SW480 (cell line): ENCODE measurements at regions not wholly inside any gene's neighbourhood (a gene's known extent, or its start where the extent isn't known, plus 50 kb on each side); places are given as distances from the start of the nearest gene placed in this dataset.
A peak's percentile ranks its signal among the peaks of the same experiment; 100 is the strongest.
"Not testable (repeated sequence)": the region's sequence is repeated elsewhere in the genome, so short reads cannot be mapped to it uniquely, and the experiment has no call there.

Experiments used
- DNase-seq: peaks from one replicate; pipeline ENCODE4 v3.0.0-alpha.2; 2016; ENCODE audit warnings: low spot score

DNA sequence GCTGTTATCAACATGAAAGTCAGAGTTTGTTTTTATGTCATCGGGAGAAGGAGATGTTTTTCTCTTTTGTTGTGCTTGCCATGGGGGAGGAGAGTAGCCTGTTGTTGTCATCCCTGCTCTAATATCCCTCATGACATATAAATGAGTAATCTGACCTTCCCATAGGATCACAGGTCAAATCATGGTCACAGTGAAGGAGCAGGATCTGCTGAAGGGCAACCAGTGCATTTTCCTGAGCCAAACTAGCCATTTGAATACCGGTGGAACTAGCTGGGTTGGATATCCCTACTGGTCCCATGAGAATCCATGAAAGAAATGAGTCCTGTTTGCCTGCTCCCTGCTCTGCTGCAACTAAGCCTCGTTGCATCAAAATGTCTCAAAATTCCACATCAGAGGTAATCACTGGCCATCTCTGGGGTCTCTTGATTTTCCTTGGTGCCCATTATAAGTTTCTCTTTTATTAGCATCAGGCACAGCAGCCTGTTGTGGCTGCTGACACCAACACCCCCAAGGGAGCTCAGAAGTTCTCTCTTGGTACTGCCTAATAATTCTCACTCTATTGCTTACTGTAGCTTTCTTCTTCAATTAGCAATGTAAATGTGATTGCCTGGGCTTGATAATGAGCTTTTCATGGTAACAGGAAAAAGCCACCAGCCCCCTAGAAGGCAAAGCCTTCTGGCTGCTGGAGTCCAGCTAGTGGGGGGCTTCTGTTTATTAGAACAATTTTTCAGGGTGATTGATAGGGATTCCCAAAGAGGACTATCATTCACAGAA is 211.4 kb upstream of the ERCC4 start:
- no peak for DNase-seq

DNA sequence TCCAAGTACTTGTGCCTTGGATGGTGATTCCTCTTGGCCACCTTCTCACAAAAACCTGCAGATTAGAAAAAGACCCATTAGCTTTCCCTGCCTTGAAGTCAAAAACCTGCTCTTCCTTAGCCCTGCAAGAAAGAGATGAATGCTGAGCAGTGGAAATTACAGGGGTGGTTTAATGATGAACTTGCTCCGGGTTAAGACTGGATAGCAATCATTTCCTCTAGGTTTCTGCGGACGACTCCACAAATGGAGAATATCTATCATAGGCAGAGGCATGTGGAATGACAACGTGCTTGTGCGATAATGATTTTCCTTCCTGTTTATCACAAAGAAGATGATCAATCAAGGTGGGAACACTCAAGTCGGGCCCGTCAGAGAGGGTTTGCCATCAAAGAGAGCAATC is 201.2 kb upstream of the ERCC4 start:
- no peak for DNase-seq

DNA sequence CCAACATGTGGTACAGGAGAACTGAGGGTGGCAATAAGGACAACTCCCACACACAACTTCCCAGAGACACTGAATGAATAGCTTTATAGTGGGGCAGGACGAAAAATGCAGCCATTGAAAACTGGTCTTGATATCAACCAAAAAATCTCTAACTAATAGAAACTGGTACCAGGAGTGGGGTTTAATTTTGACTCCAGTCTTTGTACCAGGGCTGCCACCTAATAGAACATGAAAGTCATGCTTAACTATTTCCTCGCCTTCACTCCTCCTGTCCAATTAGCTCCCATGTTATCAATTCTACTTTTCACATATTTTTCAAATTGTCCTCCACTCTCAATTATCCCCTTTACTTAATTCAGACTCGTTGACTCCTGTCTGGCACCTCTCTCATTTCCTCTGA is 192.0 kb upstream of the ERCC4 start:
- DNase-seq = no peak

DNA sequence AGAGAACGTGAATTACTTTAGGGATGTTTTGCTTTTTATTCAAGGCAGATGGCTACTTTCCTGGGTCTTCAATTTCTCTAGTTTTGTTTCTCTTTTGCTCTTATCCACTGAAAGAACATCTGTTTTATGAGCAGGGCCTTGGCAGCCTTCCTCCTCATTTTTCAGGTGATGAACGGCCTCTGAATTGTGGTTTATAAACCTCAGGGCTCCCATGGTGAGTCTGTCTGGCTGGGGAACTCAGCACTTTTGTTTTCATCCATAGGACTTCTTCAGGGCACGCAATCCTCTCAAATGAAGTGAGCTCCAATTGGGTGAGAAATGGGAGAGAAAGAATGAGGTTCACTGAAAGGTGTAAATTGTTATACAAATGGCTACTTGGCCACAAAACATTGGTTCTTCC is 186.4 kb upstream of the ERCC4 start:
- DNase-seq = no peak

DNA sequence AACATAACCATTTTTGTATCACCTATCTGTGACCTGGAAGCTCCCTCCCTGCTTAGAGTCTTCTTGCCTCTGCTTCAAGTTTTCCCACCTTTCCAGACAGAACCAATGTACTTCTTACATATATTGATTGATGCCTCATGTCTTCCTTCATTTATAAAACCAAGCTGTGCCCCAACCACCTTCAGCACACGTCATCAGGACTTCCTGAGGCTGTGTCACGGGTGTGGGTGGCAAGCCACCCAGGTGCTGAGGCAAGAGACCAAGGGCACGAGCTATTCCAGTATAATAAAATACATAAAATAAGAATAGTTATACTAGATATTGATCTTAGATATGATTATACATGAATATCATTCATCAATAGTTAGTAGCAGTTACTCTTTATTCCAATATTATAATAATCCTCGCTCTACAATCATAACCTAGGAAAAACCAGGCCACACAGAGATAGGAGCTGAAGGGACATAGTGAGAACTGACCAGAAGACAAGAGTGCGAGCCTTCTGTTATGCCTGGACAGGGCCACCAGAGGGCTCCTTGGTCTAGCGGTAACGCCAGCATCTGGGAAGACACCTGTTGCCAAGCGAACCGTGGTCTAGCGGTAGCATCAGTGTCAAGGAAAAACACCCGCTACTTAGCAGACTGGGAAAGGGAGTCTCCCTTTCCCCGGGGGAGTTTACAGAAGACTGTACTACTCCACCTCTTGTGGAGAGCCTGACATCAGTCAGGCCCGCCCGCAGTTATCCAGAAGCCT is 180.2 kb upstream of the ERCC4 start:
- DNase-seq = not testable (repeated sequence)

DNA sequence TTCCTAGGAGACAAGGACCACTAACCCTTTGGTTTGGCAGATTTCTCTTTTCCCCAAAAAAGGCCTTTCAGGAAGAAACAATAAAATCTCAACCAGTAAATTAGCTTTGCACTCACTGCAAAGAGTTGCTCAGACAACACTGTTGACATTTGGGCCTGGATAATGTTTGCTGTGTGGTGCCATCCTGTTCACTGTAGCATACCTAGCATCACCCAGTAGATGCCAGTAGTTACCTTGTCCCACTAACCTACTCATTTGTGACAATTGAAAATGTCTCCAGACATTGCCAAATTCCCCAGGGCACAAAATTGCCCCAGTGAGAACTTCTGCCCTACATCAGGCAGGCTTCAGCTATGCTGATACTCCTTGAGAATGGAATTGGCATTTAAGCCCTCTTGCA is 177.0 kb upstream of the ERCC4 start:
- DNase-seq = no peak

DNA sequence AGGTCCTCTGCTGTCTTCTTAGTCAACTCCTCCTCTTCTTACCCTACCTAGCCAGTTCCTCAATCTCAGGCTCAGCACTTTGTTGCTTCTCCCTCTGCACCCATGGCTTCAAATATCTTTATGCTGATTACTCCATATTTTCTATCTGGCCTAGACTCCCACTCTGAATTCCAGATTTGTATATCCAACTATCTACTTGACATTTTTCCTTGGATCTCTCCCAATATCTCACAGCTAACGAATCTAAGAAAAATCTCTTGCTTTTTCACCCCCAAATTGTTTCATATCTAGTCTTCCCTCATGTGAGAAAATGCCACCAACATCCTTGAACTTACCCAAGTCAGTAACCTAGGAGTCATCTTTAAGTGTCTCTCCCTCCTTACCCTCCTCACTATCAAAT is 176.4 kb upstream of the ERCC4 start:
- no peak for DNase-seq

DNA sequence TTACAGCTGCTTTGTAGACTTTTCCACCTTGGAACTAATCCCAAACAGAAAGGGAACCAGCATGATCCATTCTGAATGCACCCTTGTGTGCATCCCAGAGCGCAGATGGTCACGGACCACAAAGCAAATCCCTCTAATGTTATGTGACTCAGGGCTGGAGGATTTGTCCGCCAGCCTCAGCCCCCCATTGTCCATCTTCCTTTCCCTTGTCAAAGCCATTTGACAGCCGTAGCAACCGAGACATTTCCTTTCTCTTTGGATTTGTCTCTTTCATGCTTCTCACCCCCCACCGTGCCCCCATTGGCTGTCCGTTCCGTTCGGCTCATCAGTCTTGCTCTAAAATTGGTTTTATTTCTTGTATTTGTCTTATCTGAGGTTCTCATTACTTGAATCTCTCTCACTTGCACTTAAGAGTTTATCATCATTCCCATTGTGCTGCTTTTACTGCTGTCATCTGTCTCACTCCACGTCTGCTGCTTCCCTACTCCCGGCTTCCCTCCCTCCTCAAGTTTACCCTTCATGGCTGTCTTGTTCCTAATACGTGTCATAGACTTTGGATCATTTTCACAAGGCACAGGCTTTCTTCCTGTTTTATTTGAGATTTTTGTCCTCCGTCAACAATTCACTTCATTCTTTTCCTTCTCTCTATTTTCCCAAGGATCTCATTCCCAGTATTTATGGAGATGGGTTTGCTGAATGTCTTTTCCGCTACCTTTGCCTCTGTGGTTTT is 163.4 kb upstream of the ERCC4 start:
- no peak for DNase-seq

DNA sequence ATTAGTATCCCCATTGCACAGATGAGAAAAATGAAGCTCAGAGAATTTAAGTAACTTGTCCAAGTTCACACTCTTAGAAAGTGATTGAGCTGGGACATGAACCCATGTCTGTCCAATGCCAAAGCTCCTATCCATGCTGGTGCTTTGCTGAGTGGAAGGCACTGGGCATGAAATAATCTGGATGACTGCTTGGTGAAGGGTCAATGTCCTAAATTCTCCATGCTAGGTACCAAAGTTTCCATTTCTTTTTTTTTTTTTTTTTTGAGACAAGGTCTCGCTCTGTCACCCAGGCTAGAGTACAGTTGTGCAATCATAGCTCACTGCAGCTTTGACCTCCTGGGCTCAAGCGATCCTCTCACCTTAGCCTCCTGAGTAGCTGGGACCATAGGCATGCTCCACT is 153.6 kb upstream of the ERCC4 start:
- DNase-seq = no peak

DNA sequence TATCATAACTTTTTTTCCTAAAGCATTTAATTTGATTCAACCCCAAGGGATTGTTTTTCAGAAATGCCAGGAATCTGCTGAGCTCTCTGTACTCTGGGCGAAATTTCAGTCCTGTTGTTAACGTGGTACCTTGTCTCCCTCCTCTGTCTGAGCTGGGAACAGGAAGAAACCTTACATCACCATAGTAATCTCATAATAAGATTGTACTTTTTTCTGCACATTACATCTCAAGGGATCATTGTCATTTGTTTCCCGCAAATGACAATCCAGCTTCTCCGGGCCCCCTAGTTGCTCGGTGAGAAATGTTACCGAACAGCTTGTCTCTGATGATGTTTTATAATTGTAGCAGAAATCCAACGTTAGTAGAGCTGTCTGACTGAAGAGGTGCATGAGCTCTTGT is 152.7 kb upstream of the ERCC4 start:
- DNase-seq = peak; percentile 3

DNA sequence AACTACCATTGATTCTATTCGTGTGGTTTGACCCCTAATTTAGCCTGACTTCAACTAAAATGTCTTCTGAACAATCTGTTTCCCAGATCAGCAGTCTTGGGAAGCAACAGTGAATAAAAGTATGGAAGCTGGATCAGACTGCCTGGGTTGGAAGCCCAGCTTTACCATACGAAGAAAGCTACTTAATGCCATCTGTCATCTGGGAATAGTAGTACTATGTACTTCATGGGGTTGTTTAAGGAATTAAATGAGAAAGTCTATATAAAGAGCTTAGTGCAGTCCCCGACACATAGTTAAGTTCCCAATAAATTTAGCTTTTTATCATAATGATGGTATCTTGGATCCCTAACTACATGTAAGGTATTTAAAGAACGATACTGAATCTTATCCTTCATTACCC is 151.5 kb upstream of the ERCC4 start:
- DNase-seq = no peak

DNA sequence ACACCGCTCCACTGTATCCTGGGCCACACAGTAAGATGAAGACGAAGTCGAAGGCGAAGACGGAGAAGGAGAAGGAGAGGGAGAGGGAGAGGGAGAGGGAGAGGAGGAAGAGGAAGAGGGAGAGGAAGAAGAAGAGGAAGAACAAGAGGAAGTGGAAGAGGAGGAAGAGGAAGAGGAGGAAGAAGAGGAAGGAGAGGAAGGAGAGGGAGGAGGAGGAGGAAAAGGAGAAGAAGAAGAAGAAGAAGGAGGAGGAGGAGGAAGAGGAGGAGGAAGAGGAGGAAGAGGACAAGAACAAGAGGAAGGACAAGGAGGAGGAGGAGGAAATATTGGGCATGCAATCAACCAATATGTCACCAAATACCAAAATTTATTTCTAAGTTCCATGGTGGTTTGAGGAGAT is 149.5 kb upstream of the ERCC4 start:
- no peak for DNase-seq

DNA sequence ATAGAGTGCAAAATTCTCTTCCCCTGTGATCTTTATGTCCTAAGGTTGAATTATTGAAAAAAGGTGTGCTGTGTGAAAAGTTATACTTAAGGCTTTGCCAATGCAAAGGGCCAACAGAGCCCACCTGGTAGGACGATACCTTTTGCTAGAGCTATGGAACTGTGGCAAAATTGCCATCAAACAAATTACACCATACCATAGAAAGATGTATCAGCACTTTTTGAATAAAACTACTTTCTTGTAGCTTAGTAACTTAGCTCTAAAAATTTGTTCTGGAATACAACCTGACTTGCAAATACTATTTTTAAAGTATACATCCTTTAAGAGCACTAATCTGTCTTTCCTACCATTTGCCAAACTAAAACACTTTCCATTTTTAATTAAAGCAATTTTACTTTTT is 147.2 kb upstream of the ERCC4 start:
- DNase-seq = no peak

DNA sequence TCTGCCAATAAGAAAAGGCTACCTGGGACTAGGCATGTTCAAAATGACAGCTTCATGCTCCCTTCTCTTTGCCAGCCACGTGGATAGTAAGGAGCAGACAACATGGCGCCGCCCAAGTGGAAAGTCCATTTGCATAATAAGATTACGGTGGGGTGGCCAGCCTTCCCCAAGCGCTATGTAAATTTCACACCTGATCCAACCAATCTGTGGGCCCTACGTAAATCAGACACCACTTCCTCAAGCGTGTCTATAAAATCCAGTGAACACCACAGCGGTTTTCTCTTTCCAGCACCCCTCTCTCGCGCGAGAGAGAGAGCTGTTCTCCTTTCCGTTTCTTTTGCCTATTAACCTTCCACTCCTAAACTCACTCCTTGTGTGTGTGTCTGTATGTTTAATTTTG is 140.3 kb upstream of the ERCC4 start:
- no peak for DNase-seq

DNA sequence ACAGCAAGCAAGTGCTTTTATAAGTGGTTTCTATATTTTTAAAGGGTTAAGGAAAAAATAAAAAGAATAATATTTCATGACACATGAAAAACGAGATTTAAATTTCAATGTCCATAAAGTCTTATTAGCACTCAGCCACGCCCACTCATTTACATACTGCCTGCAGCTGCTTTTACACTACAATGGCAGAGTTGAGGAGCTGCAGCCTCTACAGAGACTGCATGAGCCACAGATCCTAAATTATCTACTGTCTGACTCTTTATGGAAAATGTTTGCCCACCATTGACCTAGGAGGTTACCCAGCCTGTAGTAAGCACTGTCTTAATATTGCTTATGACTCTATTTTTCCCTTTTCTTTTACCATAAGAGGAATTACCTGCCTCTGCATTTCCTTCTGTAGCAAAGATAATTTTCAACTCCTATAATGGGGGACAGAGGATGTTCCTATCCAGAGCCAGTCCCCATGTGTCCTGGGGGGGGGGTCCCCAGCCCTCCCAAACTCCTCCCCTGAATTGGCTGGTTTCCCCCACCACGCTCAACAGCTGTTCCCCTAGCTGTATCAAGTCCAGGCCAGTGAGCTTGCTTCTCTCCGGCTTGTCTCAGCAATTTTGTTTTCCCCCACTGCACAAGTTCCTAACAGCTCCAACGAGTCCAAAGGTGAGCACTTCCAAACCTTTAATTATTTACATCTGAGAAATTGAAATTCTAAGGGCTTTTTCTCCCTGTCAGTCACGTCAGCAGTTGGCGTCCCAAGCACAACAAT is 139.4 kb upstream of the ERCC4 start:
- DNase-seq = no peak

DNA sequence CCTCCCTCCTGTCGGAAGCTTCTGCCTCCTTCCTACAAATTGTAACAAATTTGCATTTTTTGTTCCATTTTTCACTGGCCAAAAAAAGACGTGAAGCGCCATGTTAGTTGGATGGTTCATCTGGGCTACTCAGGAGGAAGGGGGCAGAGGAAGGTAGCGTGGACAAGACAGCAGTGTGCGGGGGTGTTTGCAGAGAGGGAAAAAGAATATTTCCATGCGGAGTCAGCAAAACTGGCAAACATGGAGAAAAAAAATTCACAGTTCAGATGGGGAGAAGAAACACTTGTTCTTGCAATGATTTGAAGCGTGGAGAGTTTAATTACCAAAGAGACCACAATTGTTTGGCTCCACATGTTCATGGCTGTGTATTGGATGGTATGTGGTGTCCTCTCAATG is 138.8 kb upstream of the ERCC4 start:
- no peak for DNase-seq

DNA sequence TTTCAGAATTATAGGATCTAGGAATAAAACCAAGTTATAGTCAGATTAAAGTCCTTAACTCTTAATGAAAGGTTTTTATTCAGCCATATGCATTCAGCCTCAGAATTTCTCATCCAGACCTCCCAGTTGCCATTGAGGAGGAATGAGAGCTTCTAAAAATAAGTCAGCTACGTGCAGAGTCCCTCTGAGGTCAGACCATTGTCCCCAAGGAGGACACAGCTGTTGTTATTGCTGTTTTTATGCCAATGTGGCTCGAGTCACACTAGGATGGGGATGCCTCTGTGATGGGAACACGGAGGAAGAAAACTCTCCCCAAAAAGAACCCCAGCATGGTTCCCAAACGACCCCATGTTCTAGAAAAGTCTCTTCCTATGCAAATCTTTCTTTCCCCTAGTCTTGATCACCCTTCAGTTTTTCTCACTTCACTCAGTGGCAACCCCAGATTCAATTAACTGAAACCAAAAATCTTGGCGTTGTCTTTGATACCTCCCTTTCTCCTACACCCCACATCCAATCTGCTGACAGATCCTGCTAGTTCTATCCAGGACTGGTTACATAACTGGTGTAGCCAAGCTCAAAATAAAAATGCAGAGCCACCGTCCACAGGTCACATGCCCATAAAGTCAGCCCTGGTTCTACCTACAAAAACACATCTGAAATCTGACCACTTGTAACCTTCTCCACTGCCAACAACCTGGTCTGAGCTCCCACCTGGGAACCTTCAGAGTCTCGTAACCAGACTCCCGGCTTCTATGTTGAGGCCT is 138.2 kb upstream of the ERCC4 start:
- no peak for DNase-seq

DNA sequence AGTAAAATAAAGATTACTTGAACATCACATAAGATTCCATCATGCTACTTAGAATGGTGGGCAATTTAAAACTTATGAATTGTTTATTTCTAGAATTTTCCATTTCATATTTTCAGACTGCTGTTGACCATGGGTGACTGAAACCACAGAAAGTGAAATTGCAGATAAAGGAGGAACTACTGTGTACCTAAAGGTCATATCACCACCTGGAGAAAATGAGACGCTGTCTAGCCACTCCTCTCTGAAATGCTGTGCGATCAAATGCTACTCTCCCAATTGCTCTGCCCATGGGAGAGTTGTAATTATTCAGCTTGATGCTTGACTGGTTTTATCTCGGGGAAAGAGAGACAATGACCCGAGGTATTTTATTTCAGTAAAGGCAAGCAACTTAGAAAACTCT is 128.9 kb upstream of the ERCC4 start:
- DNase-seq = no peak

DNA sequence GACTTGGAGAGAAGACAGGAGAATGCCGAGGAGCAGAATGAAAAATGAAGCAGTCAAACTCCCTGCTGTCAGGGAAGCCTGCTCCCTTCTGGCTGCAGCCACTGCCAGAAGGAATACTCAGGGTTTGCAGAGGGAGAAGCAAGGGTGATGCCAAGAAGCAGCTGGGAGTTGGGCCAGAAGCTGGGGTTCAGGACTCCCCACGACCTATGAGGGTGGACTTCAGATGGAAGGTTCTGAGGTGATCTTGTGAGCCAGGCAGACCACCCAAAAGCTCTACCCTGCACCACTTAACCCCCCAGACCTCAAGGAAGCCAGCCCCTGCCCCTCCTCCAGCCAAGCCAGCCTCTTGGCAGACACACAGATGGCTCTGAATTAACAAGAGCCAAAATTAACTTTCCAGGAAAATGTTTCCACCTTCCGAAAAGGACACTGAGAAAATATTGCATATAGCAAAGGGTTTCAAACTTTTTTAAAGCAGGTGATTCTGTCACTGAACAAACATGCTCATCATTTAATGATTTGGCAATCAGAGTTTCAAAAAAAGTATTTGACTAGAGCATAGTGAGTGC is 126.0 kb upstream of the ERCC4 start:
- DNase-seq = no peak

DNA sequence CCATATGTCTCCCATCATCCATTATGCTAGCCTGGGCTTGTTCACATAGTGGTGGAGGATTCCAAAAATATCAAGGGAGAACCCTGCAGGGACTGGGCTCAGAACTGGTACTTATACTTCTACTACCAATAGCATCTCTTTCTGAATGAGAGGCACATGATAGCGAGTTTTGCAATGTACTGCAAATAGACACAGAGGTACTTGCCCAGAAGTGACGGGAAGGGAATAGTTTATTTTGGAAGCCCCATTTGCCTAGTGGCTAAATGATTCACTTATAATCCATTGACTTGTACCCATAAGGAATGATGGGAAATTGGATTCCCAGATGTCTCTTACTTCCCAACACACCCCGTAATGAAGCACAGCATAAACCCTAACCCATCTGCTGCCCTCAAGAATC is 124.8 kb upstream of the ERCC4 start:
- no peak for DNase-seq

DNA sequence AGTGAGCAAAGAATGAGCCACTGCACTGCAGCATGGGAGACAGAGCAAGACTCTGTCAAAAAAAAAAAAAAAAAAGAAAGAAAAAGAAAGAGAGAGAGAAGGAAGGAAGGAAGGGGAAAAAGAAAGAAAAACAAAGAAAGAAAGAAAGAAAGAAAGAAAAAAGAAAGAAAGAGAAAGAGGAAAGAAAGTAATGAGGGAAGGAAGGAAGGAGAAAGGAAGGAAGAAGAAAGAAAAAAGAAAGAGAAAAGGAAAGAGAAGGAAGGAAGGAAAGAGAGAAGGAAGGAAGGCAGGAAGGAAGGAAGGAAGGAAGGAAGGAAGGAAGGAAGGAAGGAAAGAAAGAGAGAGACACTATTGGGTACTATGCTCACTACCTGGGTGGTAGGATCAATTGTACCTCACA is 122.2 kb upstream of the ERCC4 start:
- no peak for DNase-seq
